NCI-H2171 treated with DMSO at 0.1 percent for 48 hours (cell line): ENCODE measurements at regions not wholly inside any gene's neighbourhood (a gene's known extent, or its start where the extent isn't known, plus 50 kb on each side); places are given as distances from the start of the nearest gene placed in this dataset.
"Not testable (repeated sequence)": the region's sequence is repeated elsewhere in the genome, so short reads cannot be mapped to it uniquely, and the experiment has no call there.

Experiments
- DNase-seq: peaks from one replicate; lab custom pipeline; 2025; lab: John Stamatoyannopoulos, UW

- DNase-seq = no peak
Observed at GRCh38 chr4:106869551-106869950, 166.6 kb downstream of the DKK2 start.

- DNase-seq = no peak
Observed at GRCh38 chr4:106868381-106869035, 167.6 kb downstream of the DKK2 start.

GRCh38 chr4:106864231-106864630 is 171.9 kb downstream of the DKK2 start:
- DNase-seq = no peak

GRCh38 chr4:106854569-106855351 is 181.4 kb downstream of the DKK2 start:
- DNase-seq = no peak

- no peak for DNase-seq
Observed at GRCh38 chr4:106852426-106852825, 183.7 kb downstream of the DKK2 start.

- DNase-seq = no peak
Observed at GRCh38 chr4:106851726-106852125, 184.4 kb downstream of the DKK2 start.

- no peak for DNase-seq
Observed at GRCh38 chr4:106850691-106851090, 185.4 kb downstream of the DKK2 start.

- DNase-seq = no peak
Observed at GRCh38 chr4:106835919-106836318, 200.2 kb downstream of the DKK2 start.

GRCh38 chr4:106830879-106831278 is 205.2 kb downstream of the DKK2 start:
- DNase-seq = no peak

- DNase-seq = no peak
Observed at GRCh38 chr4:106818764-106819163, 217.3 kb downstream of the DKK2 start.

GRCh38 chr4:106816496-106816895 is 219.6 kb downstream of the DKK2 start:
- no peak for DNase-seq

GRCh38 chr4:106810122-106810521 is 226.0 kb downstream of the DKK2 start:
- no peak for DNase-seq

- no peak for DNase-seq
Observed at GRCh38 chr4:106809076-106809475, 227.0 kb downstream of the DKK2 start.

GRCh38 chr4:106806158-106806797 is 229.8 kb downstream of the DKK2 start:
- DNase-seq = no peak

- no peak for DNase-seq
Observed at GRCh38 chr4:106803083-106803482, 233.0 kb downstream of the DKK2 start.

- no peak for DNase-seq
Observed at GRCh38 chr4:106801386-106801785, 234.7 kb downstream of the DKK2 start.

- DNase-seq = no peak
Observed at GRCh38 chr4:106796876-106797275, 239.2 kb downstream of the DKK2 start.

GRCh38 chr4:106795326-106795725 is 240.8 kb downstream of the DKK2 start:
- no peak for DNase-seq

- DNase-seq = no peak
Observed at GRCh38 chr4:106793933-106794332, 242.2 kb downstream of the DKK2 start.

GRCh38 chr4:106775636-106776035 is 260.5 kb downstream of the DKK2 start:
- DNase-seq = no peak

- DNase-seq = not testable (repeated sequence)
Observed at GRCh38 chr4:106774055-106774454, 262.1 kb downstream of the DKK2 start.

- no peak for DNase-seq
Observed at GRCh38 chr4:106773076-106773905, 262.8 kb downstream of the DKK2 start.
